NCI-H526 (cell line): ENCODE measurements at regions not wholly inside any gene's neighbourhood (a gene's known extent, or its start where the extent isn't known, plus 50 kb on each side); places are given as distances from the start of the nearest gene placed in this dataset.

ENCODE experiments used
- DNase-seq, 2 experiments: peaks; one replicate each; lab custom pipeline; 2025; lab: John Stamatoyannopoulos, UW

DNA sequence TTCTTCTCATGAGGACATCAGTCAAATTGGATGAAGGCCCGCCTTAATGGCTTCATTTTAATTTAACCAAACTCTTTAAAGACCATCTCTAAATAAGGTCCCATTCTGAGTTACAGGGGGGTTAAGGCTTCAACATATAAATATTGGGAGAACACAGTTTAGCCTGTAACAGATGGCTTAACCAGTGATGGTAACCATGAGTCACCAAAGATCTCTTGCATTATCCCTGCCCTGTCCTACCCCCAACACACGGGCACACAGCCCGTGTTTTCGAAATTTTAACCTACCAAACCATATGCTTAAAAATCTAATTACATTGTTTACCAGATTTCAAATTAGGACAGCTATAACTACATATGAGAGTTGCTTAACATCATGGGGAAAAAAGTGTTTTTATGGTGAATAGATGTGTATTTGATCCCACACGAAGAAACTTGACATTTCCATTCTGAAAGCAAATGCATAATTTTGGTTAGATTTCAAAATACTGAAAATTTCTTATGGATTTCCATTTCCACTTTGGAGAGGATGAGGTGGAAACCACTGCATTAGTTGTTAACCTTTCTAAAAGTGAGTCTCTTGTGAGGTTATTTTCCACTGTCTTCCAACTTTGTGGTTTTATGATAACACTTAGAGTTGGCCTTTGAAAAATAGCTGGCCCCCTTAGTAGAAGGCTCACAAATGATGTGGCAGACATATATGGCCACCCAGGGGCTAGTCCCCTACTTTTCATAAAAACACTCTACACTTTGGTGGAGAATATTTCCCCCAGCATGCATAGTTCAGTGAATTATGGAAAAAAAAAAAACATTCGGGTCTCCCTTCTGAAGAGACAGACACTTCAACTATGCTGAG lies 849.3 kb downstream of the TLE1 start:
- no peak for DNase-seq

DNA sequence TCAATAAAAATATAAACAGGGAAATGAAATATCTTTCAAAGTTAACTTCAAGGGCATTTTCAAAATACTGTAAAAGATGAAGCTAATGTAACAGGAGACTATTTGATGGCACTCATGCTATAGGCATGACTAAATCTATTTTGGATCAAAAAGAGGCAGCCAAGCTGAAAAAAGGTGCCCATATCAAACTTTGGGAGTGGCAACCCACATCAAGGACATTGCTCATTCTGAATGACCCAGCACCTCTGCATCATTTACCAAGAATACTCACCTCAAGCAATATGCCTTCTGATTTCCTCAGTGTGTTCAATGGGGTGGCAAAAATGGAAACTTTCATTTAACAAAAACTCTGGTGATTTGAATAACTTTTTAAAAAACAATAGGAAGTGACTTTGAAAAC lies 853.3 kb downstream of the TLE1 start:
- no peak for DNase-seq

DNA sequence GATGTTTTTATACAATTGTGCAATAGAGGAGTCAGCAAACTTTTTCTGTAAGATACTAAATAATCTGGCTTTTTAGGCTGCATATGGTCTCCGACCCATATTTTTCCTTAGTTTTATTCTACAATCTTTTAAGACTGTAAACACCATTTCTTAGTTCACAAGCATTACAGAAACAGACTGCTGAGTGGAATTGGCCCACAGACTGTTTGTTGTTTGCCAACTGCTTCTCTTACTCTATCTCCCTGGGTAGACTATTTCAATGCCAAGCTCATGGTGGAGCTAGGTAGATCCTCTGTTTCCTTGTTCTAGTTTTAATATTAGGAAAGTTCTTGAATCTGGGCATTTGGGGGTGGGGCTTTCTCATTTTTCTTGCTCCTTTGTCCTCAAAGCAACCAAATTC lies 857.6 kb downstream of the TLE1 start:
- no peak for DNase-seq

DNA sequence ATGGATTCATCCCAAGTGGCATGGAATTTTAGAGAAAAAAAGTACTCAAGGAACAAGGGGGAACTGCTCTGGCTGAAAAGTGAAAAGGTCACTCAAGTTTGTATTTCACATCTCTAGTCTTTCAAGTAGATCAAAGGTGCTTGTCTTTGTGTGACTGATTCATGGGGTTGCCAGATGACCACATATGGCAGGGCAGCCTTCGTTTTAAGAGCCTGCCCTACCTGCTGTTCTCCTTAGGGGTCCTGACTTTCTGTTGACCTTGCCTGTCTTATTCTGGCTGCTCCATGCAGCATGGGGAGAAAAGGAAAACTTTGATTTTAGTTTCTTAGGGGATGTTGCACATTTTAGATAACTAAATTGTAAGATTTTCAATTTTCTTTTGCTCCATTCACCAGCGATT lies 877.7 kb downstream of the TLE1 start:
- no peak for DNase-seq

DNA sequence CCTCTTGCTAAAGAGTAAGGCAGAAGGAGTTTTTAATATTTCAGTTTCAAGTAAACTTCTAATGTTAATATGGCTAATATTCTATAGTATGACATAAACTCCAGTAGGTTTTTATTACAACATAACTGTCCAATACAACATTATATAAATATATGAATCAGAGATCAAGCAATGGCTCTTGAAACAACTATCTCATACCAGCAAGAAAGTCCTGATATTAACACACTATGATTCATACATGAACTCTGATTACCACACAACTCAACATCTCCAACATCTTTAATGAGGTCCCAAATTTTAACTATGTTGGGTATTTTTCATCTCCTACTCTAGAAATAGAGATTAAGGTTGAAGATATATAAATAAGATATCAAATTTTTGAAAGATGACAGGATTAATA lies 878.3 kb downstream of the TLE1 start:
- DNase-seq, result no peak

DNA sequence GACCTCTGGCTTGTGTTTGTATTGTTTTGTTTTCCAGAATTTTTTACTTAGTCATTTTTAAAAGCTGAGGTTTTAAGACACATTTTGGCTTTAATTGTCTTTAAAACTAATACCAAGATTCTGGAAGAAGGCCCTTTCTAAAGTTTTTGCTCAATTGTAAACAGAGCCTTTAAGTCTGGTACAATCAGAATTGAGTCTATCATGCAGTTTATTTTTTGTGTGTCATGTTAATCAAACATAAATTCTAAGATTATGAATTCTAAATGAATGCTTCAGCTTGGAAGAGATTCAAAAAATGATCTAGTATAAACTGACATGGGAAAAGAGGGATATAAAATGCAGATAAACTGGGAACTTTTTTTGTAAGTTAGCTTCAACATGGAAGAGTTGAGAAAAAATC lies 882.7 kb downstream of the TLE1 start:
- DNase-seq, result no peak

DNA sequence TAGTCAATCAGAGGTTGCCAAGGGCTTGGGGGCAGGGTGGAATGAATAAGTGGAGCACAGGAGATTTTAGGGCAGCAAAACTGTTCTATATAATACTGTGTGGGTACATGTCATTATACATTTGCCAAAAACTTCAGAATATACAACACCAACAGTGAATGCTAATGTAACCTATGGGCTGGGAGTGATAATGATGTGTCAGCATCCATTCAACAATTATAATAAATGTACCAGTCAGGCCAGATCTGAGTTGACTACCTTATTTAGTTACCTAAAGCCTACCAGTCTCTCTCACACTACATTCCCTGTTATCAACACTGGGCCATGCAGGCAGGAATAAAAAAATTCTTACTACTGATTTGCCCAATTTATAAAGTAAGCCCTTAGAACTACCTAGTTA lies 884.5 kb downstream of the TLE1 start:
- no peak for DNase-seq

DNA sequence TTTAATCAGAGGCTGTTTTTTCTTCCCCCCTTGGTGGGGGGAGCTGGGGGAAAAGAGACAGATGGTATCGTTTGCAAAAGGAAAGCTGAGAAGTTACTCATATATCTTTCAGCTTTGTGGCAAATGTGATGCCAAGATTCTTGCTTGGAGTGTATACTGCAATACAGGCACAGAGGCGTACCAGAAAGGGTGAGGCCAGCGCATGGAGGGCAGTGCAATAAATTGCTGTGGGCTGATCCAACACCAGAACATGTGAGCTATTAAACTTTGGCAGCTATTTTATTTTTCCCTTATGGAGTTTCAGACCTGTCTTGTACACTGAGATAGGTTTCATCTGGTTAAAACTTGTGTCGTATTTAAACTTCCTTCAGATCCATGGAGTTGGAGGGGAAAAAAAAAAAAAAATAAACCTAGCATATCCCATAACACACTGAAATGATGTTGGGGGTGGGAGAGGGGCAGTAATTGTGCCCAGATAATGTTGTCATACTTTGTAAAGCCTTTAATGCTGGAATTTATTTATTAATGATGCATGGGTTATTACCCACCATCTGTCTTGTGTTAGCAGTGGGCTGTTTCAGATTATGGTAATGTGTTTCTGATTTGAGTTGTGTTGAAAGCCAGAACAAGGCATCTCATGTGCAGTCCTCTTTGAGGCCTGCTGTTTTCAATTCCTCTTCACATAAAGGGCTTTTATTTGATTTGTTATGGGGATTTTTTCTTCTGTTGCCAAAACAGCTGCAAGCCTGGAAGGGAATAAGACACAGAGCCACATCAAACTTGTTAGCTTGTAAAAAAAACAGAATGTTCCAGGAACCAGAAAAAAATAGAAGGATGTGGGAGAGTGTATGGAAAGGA lies 891.3 kb downstream of the TLE1 start:
- DNase-seq, result no peak

DNA sequence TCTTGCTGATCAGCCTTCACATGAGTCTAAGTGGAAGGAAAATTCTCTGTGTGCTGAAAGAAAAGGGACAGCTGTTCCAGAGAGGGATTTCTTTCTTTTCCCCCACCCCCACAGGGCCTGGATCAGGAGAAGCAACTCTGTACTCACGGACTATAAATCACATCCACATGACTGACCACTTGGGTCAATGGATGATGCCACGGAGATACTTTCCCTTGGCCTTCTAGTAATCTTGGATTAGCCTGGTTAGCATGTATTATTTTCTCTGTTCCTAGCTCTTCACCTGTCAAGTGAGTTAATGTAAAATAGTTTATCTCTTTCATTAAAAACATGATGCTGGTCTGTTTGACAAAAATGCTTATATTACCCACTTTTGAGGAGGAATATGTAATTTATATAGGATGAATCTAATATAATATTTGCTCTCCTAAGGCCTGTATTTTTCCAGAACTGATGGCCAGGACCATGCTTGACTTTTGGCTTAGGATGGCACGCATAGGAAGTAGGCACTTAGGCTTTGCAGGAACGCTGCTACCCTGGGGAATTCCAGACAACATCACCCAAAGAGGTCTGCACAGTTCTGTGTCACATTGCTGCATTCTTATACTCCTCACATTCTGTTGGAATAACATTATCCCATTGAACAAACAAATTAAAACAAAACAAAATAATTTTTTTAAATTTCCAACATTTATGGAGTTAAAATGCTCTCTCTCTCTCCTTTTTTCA lies 892.1 kb downstream of the TLE1 start:
- DNase-seq, result no peak

DNA sequence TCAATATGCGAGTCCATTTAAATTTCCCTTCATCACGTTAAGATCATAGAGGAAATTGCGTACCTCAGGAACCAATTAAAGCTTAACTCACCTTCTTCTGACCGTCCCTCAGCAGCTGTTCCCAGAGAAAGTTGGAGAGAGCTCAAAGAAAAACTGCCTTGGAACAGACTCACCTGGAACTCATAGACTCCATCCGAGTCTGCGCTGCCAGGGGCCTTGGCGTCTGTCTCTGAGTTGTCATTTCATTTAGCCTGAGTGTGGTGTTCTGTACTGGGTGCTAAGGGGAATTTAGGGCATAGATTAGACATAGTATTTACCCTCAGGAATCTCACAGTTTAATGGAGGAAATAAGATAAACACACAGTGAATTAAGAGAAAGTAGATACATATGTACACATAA lies 892.7 kb downstream of the TLE1 start:
- no peak for DNase-seq

DNA sequence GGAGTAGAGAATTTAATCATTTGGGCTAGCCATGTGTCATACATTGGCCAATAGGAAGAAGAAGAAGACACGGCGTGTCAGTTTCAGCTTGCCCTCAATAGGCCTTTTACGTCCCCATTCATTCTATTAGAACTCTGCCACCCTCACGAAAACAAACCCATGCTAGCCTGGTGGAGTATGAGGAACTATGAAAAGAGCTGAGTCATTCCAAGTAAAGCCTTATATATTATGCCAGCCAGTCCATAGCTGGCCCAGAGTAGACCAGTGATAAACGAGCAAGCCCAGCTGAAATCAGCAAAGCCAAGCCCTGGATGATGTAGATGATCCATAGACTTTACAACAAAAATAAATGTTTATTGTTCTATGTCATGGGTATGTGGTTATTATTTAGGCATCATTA lies 895.1 kb downstream of the TLE1 start:
- DNase-seq, result no peak

DNA sequence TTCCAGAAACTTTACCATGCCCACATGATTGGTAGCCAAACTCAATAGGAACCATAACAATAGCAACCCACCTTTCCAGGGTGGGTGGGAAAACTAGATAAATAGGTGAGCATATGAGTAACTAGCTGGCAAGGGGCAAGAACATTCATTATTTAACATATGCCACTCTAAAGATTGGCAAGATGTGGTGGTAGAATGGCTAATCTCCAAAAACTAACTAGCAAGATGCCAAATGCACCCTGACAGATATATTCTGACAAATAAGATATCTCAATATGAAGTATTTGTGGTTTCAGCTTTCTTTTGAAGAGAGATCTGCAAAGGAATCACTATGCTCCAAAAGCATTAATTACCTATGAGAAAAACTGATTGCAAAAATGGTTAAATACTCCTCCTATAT lies 895.6 kb downstream of the TLE1 start:
- DNase-seq, result no peak

DNA sequence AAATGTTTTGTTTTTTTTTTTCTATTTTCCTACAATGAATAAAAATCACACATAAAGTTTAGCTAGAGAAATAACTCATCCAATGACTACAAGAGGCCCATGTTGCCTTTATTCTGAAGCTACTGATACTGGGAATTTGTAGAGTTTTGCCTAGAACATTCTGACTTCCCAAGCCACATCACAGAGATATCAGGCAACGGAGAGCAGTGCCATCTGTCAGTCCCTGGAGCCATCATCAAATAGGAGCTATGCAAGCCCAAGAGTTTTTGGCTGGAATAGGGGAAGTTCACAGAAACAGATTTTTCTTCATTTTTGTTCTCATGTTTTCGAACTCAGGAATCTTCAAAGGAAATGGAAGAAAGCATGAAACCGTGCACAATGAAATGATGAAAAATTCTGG lies 896.6 kb downstream of the TLE1 start:
- DNase-seq, result no peak

DNA sequence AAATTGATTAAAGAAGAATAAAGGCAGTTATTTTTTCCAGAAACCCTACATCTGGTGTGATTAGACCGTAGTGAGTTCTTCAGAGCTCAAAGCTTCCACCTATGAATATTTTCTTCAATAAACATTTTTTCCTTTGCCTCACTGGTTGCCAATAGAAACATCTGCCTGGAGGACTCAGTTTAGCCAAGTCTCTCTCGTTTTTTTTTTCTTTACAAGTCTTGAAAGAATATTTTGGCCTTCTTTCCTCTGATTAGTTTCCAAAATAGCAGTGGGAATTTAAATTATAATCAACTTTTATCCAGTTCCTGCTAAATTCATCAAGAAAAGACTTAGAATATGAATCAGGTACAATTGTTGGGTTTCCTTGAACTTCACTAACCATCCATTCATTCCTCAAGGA lies 897.5 kb downstream of the TLE1 start:
- no peak for DNase-seq

DNA sequence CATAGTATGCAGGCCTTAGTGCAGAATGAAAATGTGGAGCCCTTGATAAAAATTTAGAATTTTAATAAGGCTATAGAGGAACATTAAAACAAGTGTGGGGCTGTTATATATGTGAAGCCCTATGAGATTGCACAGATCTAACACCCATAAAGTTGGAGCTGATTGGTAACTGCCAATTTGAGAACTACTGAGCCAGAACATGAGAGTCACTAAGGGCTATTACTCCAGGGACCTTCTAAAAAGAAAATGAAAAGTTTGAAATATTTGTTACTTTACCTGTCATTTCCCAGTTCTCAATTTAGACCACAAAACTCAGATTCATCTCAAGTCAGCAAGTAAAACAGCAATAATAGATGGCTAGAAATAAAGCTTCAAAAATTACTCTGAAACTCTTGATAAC lies 898.6 kb downstream of the TLE1 start:
- no peak for DNase-seq

DNA sequence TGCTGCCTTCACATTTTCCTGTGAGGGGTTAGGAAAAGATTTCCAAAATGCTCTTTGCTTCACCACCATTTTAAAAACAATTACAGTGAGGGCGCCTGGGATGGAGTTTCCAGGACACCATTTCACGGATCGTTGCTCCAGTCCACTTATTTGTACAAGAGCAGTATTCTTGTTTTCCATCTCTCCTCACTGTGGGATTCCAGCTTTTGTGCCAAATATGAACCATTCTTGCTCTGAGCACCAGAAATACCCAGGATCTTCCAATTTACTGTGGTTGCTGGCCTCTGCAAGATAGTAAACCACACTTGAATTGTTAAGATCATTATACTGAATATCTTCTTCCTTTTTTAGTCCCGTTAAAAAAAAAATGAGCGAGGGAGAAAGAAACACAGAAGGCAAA lies 899.5 kb downstream of the TLE1 start:
- no peak for DNase-seq

DNA sequence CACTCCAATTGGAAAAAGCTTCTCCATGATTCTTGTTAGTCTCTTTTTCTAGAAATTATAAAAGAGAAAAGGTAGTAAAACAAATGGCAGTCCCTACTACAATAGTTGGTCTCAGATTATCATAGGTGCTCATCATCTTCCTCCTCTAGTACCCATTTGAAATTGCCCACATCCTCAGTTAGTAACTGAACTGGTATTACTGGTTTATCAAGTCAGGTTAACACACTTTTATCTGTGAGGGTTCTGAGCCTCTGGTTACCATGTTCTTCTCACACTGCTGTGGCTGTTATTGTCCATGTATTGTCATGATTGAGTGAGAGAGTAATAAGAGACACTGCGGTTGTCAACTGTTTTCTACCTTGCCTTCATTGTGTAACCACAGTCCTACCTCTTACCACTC lies 901.7 kb downstream of the TLE1 start:
- peak; percentile 3 to 9 for DNase-seq

DNA sequence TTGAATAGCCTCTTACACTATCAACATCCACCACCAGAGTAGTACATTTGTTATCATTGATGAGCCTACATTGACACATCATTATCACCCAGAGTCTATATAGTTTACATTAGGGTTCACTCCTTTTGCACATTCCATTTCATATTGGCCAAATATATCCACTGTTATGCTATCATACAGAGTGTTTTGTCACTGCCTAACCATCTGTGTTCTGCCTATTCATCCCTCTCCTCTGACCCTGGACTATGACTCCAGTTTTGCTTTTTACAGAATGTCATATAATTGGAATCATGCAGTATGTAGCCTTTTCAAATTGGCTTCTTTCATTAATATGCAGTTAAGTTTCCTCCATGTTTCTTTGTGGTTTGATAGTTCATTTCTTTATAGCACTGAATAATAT lies 904.7 kb downstream of the TLE1 start:
- DNase-seq, result no peak

DNA sequence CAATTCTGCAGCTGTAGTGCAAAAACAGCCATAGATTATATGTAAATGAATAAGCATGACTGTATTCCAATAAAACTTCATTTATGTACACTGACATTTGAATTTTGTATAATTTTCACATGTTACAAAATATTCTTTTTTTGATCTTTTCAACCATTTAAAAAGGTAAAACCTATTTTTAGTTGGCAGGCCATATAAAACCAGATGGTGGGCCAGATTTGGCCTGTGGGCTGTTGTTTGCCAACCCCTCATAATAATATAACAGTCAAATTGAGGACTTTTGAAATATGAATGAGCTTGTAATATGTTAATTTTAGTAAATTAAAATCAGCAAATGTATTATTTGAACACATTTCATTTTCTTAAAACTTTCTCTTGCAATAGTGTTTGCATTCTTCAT lies 913.4 kb downstream of the TLE1 start:
- no peak for DNase-seq

DNA sequence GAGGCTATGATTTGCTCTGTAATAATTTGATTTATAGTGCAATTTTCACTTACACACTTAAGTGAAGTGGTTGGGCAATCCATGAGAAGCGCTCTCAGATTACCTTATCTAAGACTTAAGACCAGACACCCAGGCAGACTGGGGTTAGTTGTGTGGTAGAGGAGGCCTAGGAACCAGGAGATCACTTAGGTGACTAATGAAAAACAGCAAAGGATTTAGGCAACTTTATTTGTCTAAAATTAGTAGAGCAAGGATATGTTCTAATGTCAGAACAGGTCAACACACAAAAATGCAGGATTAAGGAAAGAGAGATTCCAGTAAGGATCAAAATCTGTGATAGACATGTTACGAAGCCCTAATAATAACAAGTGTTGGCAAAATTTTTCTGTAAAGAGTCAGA lies 913.8 kb downstream of the TLE1 start:
- DNase-seq, result no peak

DNA sequence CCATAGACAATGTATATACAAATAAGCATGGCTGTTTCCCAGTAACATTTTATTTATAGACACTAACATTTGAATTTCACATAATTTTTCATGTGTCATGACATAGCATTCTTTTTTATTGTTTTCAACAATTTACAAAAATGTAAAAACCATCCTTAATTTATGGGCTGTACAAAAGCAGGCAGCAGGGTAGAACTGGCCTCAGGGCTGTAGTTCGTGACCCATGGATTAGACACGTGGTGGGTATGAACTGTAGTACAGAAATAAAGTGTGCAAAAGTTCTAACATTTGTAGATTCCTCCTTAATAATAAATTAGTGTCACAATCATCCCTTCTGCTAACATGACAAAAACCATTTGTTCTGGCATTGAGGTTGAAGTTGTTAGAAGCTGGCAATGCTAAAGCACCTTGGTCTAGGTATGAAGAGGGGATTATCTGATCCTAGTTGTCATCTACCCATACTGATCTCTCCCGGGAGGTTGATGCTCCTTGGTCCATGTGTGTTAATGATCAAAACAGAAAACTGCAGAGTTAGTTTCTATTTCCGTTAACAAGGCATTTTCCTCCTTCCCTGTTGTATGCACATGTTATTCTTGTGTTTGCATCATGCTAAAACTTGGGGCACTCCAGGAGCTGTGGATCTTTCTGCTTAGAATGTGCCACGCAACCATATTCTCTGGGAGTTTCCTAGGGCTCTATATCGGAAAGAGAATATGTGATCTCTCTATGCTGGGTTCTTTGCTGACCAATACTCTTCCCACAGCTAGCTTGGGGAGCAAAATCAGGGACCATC lies 917.6 kb downstream of the TLE1 start:
- no peak for DNase-seq

DNA sequence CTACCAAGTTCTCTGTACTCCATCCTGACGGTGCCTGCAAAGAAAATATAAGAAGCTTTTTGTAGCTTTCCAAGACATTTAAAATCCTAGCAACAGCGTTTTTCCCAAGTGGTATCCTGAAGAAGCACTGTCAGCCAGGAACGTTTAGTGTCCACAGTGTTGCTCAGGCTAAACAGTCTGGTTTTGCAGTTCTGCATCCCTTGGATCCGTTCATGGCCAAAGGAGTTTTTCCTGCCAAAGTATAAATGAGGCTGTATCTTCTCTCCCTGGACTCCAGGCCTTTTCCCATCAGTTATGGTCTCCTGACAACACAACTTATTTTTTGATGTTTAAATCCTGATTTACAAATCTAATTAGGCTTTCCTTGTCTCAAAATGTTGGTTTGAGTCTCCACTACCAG lies 925.8 kb downstream of the TLE1 start:
- no peak for DNase-seq
